Lower leg skin (tissue), 3 donors: ENCODE measurements at regions not wholly inside any gene's neighbourhood (a gene's known extent, or its start where the extent isn't known, plus 50 kb on each side); places are given as distances from the start of the nearest gene placed in this dataset.

Source experiments
- POLR2A ChIP-seq, 2 donors: fragments of 450-650 bp; IDR thresholded peaks; one replicate each; pipeline ENCODE4 v1.6.1; 2016 to 2017; ENCODE audit warnings: antibody characterized with exemption in 2 of 2, mild to moderate bottlenecking in 1 of 2, moderate library complexity in 1 of 2
- TF ChIP-seq, protein P1 (sequence below), 3 donors: fragments of 450-650 bp; IDR thresholded peaks; one replicate each; pipeline ENCODE4 v1.5.1; 2016; ENCODE audit warnings: antibody characterized with exemption in 3 of 3, mild to moderate bottlenecking in 3 of 3, moderate library complexity in 2 of 3

DNA sequence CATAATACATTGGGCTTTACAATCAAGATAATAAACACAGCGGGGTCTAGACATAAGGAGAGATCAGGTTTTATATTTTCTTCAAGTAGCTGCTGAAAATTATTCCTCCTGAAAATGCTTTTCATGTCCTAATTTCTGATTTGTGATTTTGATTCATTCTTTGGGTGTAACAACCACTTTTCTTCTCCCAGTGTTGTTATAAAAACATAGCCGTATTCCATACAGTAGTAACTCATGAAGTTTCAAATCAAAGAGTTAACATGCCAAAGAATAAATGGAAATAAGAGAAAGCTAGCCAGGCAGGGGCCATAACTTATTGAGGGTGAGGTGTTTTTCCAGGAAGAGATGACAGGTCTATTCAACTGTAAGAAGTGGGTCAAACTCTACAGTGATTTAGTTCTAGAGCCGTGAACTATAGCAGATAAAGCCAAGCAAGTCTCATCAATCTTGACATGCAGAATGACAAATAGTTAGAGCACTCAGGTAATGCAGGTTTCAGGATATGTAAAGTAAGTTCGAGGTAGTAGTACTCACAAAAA lies 934.4 kb upstream of the SLITRK1 start:
- TF ChIP-seq, protein P1, sequence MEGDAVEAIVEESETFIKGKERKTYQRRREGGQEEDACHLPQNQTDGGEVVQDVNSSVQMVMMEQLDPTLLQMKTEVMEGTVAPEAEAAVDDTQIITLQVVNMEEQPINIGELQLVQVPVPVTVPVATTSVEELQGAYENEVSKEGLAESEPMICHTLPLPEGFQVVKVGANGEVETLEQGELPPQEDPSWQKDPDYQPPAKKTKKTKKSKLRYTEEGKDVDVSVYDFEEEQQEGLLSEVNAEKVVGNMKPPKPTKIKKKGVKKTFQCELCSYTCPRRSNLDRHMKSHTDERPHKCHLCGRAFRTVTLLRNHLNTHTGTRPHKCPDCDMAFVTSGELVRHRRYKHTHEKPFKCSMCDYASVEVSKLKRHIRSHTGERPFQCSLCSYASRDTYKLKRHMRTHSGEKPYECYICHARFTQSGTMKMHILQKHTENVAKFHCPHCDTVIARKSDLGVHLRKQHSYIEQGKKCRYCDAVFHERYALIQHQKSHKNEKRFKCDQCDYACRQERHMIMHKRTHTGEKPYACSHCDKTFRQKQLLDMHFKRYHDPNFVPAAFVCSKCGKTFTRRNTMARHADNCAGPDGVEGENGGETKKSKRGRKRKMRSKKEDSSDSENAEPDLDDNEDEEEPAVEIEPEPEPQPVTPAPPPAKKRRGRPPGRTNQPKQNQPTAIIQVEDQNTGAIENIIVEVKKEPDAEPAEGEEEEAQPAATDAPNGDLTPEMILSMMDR (IDR thresholded peaks at IDR 0.05) = no peak
- TF ChIP-seq POLR2A (IDR thresholded peaks at IDR 0.05) = no peak
